GM12878 (cell line): ENCODE measurements at regions not wholly inside any gene's neighbourhood (a gene's known extent, or its start where the extent isn't known, plus 50 kb on each side); places are given as distances from the start of the nearest gene placed in this dataset.

Experiments used
- CEBPB ChIP-seq, 2 experiments: fragments of 150-350 bp in 1 of 2; IDR thresholded peaks; 2 replicates each; pipeline ENCODE4 v1.6.1; 2012 to 2014; ENCODE audit warnings: low read depth in 2 of 2, low read length in 2 of 2, borderline replicate concordance in 1 of 2, inconsistent platforms in 1 of 2
- CTCF ChIP-seq, 3 experiments: IDR thresholded peaks in 2 of 3; conservative IDR thresholded peaks in 1 of 3; 2 replicates each; pipeline ENCODE4 v1.5.1; 2011; ENCODE audit warnings: low read depth in 3 of 3, low read length in 3 of 3, mild to moderate bottlenecking in 3 of 3, control low read depth in 2 of 3, moderate library complexity in 2 of 3, inconsistent platforms in 1 of 3, mixed read lengths in 1 of 3; ENCODE audit not compliant: control insufficient read depth in 2 of 3, insufficient read depth in 1 of 3; ENCODE audit errors: extremely low read depth in 1 of 3
- ELK1 ChIP-seq: IDR thresholded peaks from 2 replicates; pipeline ENCODE4 v1.6.1; 2012; ENCODE audit warnings: low read depth, low read length, improper control_type of control experiment
- POLR2A ChIP-seq: IDR thresholded peaks from 2 replicates; pipeline ENCODE4 v1.6.1; 2011; ENCODE audit warnings: low read depth, mild to moderate bottlenecking, low read length
- POLR2AphosphoS5 ChIP-seq: IDR thresholded peaks from 2 replicates; pipeline ENCODE4 v1.6.1; 2011; ENCODE audit warnings: mild to moderate bottlenecking, low read length, inconsistent platforms
- RFX5 ChIP-seq: IDR thresholded peaks from 2 replicates; pipeline ENCODE4 v1.6.1; 2011; ENCODE audit warnings: low read depth, low read length, improper control_type of control experiment
- SREBF1 ChIP-seq: IDR thresholded peaks from 2 replicates; pipeline ENCODE4 v1.6.1; 2012; ENCODE audit warnings: mild to moderate bottlenecking, low read length
- ZNF217 ChIP-seq: fragments of 450-650 bp; IDR thresholded peaks from 2 replicates; pipeline ENCODE4 v1.6.1; 2017; ENCODE audit warnings: antibody characterized with exemption, mild to moderate bottlenecking

DNA sequence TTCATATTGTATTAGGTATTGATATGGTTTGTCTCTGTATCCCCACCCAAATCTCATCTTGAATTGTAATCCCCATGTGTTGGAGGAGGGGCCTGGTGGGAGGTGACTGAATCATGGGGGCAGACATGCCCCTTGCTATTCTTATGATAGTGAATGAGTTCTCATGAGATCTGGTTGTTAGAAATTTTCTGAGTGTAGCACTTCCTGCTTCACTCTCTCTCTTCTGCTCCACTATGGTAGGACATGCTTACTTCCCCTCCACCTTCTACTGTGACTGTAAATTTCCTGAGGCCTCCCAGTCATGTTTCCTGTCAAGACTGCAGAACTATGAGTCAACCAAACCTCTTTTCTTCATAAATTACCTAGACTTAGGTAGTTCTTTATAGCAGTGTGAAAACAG is 187.4 kb upstream of the SLC24A2 start:
- TF ChIP-seq RFX5 (no peak), CEBPB (IDR thresholded peaks at IDR 0.05; ENCODE audit: borderline replicate concordance in 1 of 2, low read depth in 2 of 2, low read length in 2 of 2) (no peak), CTCF (IDR thresholded peaks at IDR 0.05 in 2 of 3, conservative IDR thresholded peaks at IDR 0.05 in 1 of 3; ENCODE audit: control insufficient read depth in 2 of 3, extremely low read depth in 1 of 3, insufficient read depth in 1 of 3, low read depth in 3 of 3, low read length in 3 of 3) (no peak), POLR2A (no peak), SREBF1 (no peak), POLR2AphosphoS5 (no peak), ZNF217 (no peak), ELK1 (no peak)
